ENCODE measurements at regions not wholly inside any gene's neighbourhood (a gene's known extent, or its start where the extent isn't known, plus 50 kb on each side); places are given as distances from the start of the nearest gene placed in this dataset.

DNA sequence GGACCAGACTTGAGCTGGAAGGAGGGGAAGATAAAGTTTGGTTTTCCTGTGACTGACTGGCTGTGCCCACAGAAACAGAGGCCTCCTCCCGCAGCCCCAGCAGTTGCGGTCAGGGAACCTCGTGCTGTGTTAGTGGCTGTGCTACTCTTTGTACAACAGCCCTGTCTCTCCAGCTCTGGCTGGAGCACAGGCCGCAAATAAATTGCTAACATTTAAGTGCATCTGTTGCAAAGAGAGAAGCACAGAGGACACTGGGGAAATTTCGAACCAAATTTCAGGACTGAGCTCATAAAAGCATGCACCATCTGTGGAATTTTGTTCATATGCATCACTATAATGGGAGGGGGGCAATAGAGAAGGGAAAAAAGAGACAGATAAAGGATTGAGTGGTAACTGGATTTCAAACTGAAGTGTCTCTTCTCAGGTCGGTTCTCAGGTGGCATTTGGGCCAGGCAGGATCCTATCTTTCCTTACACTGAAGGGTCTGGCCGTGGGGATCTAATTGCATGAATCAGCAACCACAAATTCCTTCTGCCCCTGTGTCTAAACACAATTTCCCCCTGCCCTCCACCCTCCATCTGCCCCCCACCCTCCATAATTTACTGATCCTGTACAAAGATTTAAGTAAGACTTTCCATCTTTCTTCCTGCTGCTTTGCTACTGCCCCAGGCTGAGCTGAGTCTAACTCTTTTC is 88.9 kb upstream of the ATXN1 start:
- DNase-seq, result no peak

DNA sequence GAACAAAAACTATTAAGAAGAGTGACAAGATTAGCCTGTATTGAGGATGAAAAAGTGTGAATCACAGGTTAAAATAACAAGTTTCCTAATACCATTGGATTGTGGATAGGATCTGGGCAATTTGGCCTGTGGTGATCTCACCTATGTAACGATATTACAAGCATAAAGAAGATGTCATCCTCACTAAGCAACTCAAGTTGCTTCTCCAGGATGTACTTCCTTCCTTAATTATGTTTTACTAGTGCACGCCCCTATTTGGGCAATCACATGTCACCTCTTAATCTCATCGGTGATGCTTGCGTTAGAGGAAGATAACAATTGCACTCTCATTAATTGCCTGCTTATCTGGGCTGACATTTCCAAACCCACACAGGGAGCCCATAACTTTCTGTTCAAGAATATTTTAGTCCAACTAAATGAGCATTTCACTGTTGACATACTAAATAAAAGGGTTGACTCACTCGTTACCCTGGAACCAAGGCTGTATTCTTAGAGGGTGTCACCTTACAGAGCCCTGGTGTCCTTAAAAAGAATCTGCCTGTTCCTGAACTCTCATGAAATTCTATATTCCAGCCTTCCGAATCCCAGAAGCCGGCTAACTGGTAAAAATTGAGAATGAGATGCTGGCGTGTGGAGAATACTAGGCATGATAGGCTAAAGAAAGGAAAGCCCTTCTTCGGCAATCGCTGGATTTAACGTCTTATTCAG is 88.2 kb upstream of the ATXN1 start:
- DNase-seq, result no peak

DNA sequence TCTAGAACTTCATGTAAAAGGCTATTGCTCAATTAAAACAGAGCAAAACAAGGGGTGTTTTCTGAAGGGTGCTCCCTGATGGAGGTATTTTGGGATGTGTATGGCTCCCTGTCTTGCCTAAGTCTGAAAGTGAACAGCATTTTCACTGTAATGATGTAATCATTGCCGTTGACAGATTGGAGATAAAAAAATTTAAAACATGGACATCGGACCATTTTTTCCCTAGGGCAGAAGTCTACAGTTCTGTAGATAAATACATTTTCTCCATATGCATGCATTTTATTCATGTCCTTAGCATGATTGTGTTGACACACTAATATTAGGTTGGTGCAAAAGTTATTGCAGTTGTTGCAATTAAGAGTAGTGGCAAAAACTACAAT is 85.1 kb upstream of the ATXN1 start:
- no peak for DNase-seq

DNA sequence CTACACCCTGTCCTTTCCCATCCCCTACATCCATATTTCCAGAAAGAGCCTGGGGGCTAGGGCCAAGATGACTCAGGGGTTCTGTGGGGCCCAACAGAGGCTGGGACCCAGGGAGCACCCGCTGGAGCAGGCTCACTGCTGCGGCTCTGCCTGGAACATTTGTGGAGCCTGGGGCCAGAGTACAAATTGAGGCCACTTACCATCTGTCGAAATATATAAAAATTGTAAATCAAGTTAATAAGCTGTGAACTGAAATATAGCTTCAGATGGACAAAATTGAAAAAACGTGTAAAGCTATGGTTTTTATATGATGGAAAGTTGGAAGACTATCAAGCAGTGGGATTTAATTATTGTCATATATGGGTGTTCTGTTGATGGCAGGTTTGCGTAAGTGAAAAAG is 82.9 kb upstream of the ATXN1 start:
- no peak for DNase-seq

DNA sequence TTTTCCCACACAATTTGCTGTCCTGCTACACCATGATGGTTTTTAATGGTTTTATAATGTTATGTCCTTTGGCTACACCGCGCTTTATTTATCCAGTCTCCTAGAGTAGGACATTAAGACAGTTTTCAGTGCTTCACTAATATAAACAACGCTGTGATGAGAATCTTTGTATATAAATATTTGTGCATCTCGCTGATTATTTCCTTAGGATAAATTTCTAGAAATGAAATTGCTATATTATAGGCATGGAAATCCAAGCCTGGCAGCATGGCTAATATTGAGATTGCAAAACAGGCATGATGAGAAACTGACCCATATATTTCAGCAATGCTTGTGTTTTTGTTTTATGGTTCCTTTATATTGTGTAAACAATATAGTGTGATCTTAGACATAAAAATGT is 81.4 kb upstream of the ATXN1 start:
- no peak for DNase-seq

DNA sequence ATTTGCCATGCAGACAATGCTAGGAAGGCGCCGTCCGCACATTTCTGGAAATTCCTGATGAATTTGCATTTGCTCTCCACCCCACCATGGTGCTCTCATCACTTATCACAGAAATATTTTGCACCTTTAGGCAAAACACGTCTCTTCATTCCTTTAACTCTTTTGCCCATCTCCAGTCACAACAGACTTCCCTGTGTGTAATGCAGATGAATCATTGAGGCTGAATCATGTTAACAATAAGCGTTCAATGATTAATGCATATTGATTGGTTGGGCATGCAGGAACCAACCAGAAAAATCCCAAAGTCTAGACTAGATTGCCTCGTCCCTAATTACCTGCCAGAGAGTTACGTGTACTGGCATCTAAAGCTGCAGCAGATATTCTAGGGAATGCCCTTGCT is 80.0 kb upstream of the ATXN1 start:
- no peak for DNase-seq

DNA sequence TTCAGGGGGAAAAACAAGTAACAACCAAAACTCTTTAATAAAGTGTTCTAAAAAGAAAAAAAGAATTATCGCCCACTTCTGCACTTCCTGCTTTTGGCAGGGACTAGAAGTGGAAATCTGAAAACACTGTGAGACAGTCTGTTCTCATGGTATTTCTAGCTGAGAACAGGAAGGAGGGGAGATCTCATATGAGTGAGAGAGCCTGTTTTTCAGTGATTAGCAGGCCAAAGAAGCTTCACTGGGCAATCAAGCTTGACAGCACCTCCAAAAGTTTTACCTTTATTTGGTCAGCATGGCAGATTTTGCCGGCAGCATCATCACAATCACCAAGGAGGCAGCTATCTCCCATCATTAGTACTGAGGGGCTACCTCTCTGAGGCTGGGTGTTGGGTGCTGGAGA is 79.5 kb upstream of the ATXN1 start:
- no peak for DNase-seq

DNA sequence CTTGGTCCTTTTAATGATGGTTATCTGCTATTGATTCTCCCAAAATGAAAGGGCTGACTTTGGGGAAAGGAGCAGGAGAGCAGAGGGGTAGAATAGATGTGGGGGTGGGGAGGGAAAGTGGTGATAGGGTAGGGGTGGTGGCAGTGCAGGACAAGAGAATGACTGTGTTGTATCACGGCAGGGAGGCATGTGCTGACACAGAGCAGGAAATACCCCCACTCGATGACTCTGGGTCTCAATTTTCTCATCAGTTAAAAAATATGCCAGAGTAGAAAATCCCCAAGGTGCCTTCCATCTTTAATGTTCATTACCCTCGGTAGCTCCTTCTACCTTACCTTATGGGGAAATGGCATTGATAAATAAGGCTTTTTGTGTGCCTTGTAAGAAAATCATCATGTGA is 79.0 kb upstream of the ATXN1 start:
- no peak for DNase-seq

DNA sequence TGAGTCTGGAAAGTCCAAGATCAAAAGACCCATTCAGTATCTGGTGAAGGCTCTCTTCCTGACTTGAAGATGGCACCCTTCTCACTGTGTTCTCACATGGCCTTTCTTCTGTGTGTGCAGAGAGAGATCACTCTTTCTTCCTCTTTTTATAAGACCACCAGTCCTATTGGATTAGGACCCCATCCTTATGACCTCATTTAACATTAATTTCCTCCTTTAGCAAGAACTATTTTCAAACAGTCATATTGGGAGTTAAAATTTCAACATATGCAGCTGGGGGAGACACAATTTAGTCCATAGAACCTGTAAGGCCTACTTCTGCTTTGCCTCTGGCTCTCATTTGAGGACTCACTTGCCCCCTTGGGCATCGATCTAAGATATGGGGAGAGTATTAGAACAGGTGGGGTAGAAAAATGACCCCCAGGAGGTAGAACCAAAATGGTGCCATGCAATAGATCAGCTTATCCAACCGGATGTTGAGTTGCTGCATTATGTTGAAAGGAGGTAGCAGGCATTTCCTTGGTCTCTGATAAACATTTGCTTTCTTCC is 78.4 kb upstream of the ATXN1 start:
- DNase-seq, result no peak

DNA sequence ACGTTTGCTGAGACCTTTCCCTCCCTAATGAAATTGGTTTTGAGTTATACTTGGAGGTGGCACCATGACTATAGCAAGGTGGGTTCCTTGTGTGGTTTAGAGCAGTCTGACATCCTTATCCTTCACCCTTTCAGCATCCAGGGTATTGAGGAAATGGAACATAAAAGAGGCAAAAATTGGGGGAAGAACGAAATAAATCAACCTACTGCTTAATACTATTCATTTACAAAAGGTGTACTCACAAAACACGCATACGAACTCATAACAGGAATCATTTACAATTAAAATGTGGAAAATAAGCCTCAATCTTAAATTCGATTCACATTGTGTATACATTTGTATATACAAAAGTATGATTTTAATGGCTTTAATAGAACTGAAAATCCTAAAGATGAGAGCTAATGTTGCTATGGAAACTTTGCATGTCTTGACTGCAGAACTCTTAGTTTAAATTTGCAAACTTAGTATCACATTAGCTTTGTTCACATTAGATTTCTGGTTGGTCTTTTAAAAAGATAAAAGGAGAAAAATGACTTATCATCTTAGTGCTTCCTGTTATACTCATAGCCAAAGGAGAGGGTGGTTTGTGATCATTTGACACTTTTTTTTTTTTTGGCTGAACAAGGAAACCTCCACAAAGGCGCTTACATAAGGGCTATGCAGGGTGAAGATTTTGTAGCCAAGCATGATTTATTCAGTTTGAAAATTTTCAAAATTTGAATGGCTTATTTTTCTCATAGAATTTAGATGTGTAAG is 76.1 kb upstream of the ATXN1 start:
- DNase-seq, result no peak

DNA sequence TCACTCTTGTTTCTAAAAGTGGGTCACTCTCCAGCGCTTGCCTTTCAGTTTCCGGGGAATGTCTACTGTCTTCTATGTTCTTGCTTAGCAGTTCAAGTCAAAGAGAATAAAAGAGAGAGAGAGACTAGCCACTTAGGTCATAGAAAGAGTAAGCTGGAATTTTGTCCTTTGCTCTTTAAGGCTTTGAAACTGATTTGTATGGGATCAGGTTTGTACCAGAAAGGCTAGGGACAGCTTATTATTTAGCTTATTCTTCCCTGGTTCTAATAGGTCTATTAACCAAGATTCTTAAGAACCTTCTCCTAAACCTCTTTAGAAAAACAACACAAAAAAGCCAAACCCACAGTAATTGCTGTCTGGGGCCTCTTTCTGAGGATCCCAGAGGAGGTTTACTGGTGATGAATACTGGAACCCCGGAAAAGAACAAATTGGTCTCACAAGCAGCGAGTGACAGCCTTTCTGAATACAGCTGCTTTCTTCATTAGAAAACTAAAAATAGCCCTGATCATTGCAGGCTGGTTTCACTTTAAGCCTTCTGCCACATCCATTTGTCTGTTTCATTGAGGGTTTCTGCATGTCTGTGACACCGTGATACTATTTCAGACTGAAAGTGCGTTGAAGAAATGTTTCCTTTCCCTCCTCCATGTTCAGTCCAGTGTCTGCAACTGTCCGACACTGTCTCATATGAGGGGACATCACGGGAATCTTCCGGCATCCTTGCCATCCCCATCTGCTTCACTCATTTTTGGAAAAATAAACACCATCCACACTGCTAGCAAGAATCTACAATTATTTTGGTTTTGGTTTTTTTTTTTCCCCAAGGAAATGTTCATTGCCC is 75.1 kb upstream of the ATXN1 start:
- no peak for DNase-seq

DNA sequence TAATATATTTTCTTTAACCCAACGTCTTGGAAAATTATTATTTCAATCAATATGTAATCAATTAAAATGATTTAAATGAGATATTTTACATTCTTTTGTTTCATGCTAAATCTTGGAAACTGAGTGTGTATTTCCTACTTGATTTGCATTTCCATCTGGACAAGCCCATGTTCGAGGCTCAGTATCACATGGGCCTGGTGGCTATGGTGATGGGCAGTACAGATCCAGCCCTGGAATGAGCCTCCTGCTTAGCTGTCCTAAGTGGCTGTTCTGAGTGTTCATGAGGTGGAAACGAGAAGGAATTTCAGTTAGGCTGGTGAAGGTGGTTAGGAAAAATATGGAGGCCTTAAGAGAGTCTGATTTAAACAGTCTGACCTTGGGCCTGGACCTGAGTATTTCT is 73.0 kb upstream of the ATXN1 start:
- DNase-seq, result no peak

DNA sequence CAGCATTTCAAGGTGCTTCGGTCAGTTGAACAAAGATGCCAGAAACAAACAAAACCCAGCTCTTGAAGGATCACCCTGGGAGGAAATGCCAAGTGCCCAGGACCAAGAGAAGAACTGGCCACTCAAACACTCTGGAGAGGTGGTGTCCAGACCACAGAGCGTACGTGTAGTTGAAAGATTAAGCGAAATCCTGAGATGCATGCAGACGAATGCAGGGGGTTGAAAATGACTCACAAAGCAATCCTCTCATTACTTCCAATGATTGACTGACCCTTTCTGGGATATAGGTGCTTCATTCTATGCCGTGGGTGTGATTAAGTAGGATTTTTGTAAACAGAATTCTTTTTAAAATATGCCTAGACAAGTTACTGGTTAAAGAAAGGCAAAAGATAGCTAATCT is 71.5 kb upstream of the ATXN1 start:
- no peak for DNase-seq

DNA sequence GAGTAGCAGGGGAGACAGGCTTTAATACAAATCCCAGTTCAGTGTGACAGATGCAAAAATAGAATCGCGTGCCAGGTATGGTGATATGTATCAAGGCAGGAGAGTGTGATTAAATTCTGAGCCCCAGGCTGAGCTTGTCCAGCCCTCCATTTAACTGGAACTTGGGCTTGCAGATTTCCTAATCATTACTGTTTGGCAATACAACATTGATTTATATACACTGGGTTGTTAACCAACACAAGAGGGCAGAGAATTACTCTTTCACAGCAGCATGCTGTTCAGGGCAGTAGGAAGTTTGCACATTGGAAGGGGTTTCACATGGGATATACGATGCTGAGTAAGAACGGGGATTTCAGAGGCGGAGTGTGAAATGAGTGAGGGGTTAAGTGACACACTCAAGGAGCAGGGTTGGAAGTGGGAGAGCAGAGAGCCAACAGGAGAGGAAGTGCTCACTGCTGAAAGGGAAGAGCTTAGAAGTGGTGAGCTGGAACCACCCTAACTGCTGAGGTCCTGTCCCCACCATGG is 70.8 kb upstream of the ATXN1 start:
- no peak for DNase-seq

DNA sequence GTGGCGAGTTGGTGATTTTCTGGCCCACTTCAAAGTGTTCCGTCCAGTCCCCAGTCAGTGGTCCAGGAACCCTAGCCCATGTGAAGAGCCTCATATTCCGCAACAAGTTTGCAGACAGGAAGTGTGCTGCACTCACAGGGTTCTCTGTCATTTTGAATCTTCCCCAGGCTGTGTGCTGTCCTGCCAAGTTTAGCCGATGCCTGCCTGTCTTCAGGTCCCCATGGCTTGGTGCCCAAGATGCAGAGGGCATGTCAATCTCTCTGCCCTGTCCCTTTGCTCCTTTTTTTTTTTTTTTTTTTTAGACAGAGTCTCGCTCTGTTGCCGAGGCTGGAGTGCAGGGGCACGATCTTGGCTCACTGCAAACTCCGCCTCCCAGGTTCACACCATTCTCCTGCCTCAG is 69.9 kb upstream of the ATXN1 start:
- DNase-seq, result no peak

DNA sequence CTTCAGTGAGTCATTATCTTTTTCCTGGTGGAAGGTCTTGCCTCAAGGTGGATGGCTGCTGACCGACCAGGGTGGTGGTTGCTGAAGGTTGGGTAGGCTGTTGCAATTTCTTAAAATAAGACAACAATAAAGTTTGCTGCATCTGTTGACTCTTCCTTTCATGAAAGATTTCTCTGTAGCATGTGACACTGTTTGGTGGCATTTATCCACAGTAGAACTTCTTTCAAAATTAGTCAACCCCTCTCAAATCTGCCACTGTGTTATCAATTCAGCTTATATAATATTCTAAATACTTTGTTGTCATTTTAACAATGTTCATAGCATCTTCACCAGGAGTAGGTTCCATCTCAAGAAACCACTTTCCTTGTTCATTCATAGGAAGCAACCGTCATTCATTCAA is 66.8 kb upstream of the ATXN1 start:
- DNase-seq, result no peak

DNA sequence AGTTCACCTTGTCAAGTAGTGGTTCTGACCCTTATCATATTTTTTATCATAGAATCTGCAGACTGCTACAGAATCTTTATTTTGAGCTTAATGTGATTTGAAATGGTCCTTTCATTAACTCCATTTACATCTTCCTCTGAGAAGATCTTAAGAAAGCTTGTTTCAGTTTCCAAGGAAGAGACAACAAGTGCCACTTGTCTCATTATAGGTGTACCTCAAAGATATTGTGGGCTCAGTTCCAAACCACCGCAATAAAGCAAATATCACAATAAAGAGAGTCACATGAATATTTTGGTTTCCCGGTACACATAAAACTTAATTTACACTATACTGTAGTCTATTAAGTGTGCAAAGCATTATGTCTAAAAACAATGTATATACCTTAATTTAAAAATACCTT is 66.4 kb upstream of the ATXN1 start:
- DNase-seq, result no peak

DNA sequence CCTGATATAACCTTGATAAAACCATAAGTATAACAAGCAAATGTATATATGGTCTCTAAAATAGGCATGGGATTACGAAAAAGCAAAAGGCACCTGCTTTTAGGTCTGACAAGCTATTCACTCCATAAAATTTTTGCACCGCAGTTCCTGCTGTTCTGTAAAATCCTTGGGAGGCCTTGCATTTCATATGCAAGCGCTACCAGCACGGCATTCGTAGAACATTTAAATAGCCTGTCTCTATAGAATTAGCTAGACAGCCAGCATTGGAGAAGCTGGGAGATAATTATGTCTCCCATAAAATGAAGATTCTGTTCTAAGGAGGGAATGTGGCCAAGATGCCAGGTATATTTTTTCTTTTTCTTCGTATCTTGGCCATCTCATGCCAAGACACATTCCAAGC is 64.5 kb upstream of the ATXN1 start:
- no peak for DNase-seq

DNA sequence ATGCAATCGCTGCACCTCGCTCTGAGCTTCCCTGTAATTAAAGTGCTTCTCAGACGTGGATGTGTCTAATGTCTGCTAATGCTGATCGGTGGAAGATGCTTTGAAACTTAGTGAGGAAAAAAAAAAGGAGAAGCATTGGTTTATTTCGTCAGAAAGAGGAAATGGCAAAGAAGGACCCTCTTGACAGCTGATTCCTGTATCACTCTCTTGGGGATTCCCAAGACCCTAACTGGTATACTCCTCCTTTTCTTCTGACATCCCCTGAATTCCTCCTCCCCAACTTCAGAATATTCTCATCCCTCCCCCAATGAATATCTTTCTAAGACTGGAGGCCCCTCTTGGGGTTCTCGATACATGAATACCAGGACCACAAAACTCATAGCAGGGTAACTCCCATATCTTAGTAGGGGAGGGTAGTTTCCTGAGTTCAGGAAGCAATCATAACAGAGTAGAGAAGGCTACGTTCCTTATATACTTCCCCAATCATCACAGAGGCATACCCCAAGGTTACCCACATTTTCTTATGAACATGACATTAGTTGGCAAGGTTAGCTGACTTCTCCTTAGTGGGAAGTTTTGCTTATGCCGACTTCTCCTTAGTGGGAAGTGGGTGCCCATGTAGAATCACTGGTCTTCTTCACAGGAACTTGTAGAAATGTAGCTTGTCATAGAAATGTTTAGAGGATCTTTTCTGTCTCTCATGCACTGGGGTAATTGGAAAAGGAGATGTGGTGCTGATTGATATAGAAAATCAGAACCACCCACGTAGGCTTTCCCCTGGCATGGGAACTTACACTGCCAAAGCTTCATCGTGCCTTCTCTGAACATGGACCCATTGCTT is 63.8 kb upstream of the ATXN1 start:
- DNase-seq, result no peak

DNA sequence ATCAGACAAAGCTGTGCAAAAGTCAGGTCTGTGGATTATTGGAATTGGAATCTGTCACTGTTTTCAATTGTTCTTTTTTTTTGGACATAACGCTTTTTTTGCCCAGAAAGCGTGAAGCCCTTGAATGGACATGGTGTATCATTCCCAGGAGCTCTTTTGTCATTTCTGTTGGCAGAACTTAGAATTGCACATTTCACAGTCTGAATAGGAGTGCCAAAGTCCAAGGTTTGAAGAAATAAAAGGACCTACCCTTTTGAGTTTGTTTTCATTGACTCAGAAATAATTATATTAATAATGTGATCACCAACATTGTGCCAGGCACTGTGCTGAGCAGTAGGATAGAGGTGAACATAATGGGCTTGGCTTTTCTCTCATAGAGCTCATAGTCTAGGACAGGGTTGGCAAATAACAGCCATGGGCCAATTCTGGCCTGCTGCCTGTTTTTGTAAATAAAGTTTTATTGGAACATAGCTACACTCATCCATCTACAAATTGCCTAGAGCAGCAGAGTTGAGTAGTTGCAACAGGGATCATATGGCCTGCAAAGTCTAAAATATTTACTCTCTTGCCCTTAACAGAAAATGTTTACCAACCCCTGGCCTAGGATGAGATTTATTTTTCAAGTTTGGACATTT is 62.6 kb upstream of the ATXN1 start:
- DNase-seq, result no peak

DNA sequence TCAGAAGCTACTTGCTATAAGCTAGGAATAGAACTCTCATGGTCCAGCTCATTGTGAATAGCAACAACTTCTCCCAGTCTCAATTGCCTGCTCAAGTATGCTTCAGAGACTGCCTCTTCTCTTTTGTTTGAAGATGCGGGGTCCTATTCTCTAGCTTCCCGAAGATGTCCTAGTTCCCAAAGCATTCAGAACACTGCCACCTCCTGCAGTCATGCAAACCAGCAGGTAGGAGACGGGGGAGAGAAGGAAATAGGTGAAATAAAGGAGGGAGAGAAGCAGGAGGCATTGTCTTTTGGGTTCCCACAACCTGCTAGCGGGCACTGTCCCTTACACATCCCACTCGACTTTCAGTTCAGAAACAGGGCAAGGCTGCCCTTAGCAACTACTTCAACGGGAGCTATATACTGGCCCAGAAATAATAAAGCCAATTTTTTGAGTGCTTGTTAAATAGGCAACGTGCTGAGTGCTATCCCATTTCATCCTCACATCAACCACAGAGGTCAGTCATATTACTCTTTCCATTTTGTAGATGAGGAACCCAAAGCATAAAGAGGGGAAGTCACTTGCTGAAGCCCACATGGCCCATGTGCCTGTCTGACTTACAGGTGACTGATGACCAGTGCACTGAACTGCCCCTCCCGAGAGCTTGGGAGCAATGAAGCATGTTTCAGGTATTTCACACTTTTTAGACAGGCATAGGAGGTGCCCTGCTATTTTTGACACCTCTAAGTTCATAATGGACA is 61.9 kb upstream of the ATXN1 start:
- no peak for DNase-seq

All from SHP77 (cell line).